Mesenchymal stem cell (in vitro differentiated cells and primary cell): ENCODE measurements at regions not wholly inside any gene's neighbourhood (a gene's known extent, or its start where the extent isn't known, plus 50 kb on each side); places are given as distances from the start of the nearest gene placed in this dataset.
"Not testable (repeated sequence)": the region's sequence is repeated elsewhere in the genome, so short reads cannot be mapped to it uniquely, and the experiment has no call there.

Experiments used
- DNase-seq: peaks from one replicate; pipeline ENCODE4 v3.0.0-alpha.2; 2013
- H2AFZ ChIP-seq: one replicate; pipeline ENCODE4 v1.6.1; 2013; ENCODE audit warnings: low read depth, mild to moderate bottlenecking, control low read depth, inconsistent platforms, low read length, moderate library complexity
- H2AK5ac ChIP-seq: 2 replicates; pipeline ENCODE4 v1.6.1; 2013; ENCODE audit warnings: low read length, moderate library complexity, mild to moderate bottlenecking, inconsistent platforms; ENCODE audit not compliant: severe bottlenecking
- H2BK120ac ChIP-seq: one replicate; pipeline ENCODE4 v1.6.1; 2013; ENCODE audit warnings: low read depth, mild to moderate bottlenecking, inconsistent platforms, low read length, moderate library complexity
- H2BK12ac ChIP-seq, 2 experiments: one replicate each; pipeline ENCODE4 v1.6.1; 2013; ENCODE audit warnings: inconsistent platforms in 2 of 2, low read length in 2 of 2, mild to moderate bottlenecking in 2 of 2, moderate library complexity in 2 of 2, control low read depth in 1 of 2
- H2BK15ac ChIP-seq: one replicate; pipeline ENCODE4 v1.6.1; 2013; ENCODE audit warnings: mild to moderate bottlenecking, low read depth, inconsistent platforms; ENCODE audit not compliant: poor library complexity, severe bottlenecking
- H2BK5ac ChIP-seq: 2 replicates; pipeline ENCODE4 v1.6.1; 2013; ENCODE audit warnings: low read depth, mild to moderate bottlenecking, low read length, control low read depth, inconsistent platforms; ENCODE audit not compliant: poor library complexity, severe bottlenecking
- H3K14ac ChIP-seq, 2 experiments: one replicate each; pipeline ENCODE4 v1.6.1; 2013; ENCODE audit warnings: inconsistent platforms in 2 of 2, low read length in 2 of 2, control low read depth in 1 of 2, mild to moderate bottlenecking in 1 of 2, moderate library complexity in 1 of 2
- H3K18ac ChIP-seq, 2 experiments: one replicate each; pipeline ENCODE4 v1.6.1; 2013; ENCODE audit warnings: inconsistent platforms in 2 of 2, low read length in 2 of 2, control low read depth in 1 of 2, low read depth in 1 of 2, mild to moderate bottlenecking in 1 of 2
- H3K23ac ChIP-seq, 2 experiments: one replicate each; pipeline ENCODE4 v1.6.1; 2013; ENCODE audit warnings: inconsistent platforms in 2 of 2, low read length in 2 of 2, mild to moderate bottlenecking in 2 of 2, moderate library complexity in 2 of 2, control low read depth in 1 of 2
- H3K27ac ChIP-seq: 2 replicates; pipeline ENCODE4 v1.5.1; 2013; ENCODE audit warnings: mild to moderate bottlenecking, moderate library complexity, low read length, control low read depth, inconsistent platforms; ENCODE audit not compliant: poor library complexity, severe bottlenecking
- H3K27me3 ChIP-seq, 2 experiments: 2 replicates each; pipeline versions ENCODE4 v1.6.1 to v1.7.0; 2013; ENCODE audit warnings: low read length in 2 of 2, mild to moderate bottlenecking in 2 of 2, moderate library complexity in 2 of 2, control low read depth in 1 of 2, inconsistent platforms in 1 of 2; ENCODE audit not compliant: control insufficient read depth in 1 of 2, insufficient read depth in 1 of 2
- H3K36me3 ChIP-seq, 2 experiments: 2 replicates each; pipeline versions ENCODE4 v1.6.1 to v1.7.0; 2013; ENCODE audit warnings: low read length in 2 of 2, control low read depth in 1 of 2, inconsistent platforms in 1 of 2, low read depth in 1 of 2, mild to moderate bottlenecking in 1 of 2; ENCODE audit not compliant: insufficient read depth in 2 of 2, control insufficient read depth in 1 of 2
- H3K4ac ChIP-seq, 2 experiments: one replicate each; pipeline ENCODE4 v1.6.1; 2013; ENCODE audit warnings: inconsistent platforms in 2 of 2, low read length in 2 of 2, mild to moderate bottlenecking in 2 of 2, moderate library complexity in 2 of 2, control low read depth in 1 of 2, low read depth in 1 of 2
- H3K4me1 ChIP-seq: 2 replicates; pipeline ENCODE4 v1.6.1; 2013; ENCODE audit warnings: low read depth, low read length, control low read depth; ENCODE audit not compliant: control insufficient read depth, insufficient read depth
- H3K4me2 ChIP-seq: 2 replicates; pipeline ENCODE4 v1.6.1; 2013; ENCODE audit warnings: low read length, mild to moderate bottlenecking, inconsistent platforms; ENCODE audit not compliant: poor library complexity, severe bottlenecking
- H3K4me3 ChIP-seq, 2 experiments: 2 replicates each; pipeline versions ENCODE4 v1.5.1 to v1.7.0; 2013; ENCODE audit warnings: low read length in 2 of 2, mild to moderate bottlenecking in 2 of 2, control low read depth in 1 of 2, low read depth in 1 of 2; ENCODE audit not compliant: insufficient read depth in 1 of 2
- H3K79me1 ChIP-seq: replicated peaks from 2 replicates; pipeline ENCODE4 v1.6.1; 2013; ENCODE audit warnings: mild to moderate bottlenecking, control low read depth, low read length, inconsistent platforms; ENCODE audit not compliant: poor library complexity, severe bottlenecking
- H3K9ac ChIP-seq: 2 replicates; pipeline ENCODE4 v1.7.0; 2013; ENCODE audit warnings: mild to moderate bottlenecking, low read length, moderate library complexity
- H3K9me3 ChIP-seq: 2 replicates; pipeline ENCODE4 v1.7.0; 2013; ENCODE audit warnings: mild to moderate bottlenecking, low read length; ENCODE audit not compliant: control insufficient read depth
- H4K8ac ChIP-seq: one replicate; pipeline ENCODE4 v1.6.1; 2013; ENCODE audit warnings: inconsistent platforms, mild to moderate bottlenecking, low read length, moderate library complexity
- H4K91ac ChIP-seq: one replicate; pipeline ENCODE4 v1.6.1; 2013; ENCODE audit warnings: mild to moderate bottlenecking, low read length, inconsistent platforms
- WGBS: methylation state at CpG from one replicate; pipeline ENCODE4 v1.1.7; 2013; ENCODE audit warnings: mixed read lengths; 5-methylcytosine and 5-hydroxymethylcytosine counted together

DNA sequence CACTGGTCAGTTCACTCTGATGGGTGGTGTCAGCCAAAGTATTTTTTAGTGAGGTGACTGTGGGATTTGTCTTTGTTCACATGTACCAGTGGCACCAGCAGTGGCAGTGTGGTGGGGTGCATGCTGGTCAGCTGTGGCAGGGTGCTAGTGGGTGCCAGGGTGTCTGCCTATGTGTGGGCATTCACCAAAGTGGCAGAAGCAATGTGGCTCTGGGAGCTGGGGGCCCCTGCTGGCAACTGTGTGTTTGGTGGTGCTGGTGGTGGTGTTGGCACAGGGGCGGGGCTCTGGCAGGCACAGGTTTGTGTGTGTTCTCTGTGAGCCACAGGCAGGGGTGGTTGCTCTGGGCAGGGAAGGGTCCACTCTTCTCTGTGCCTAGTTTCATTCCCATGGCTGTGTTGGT lies 161.5 kb downstream of the CENPF start:
- peak overlapping the region; percentile 29 for H4K8ac ChIP-seq
- no peak overlapping the region for H3K27ac ChIP-seq
- no peaks in the 10 kb centered on the region for H3K36me3 ChIP-seq
- no peak overlapping the region for H2BK5ac ChIP-seq
- no peak overlapping the region for H3K9ac ChIP-seq
- DNase-seq = no peak
- H4K91ac ChIP-seq = no peak overlapping the region
- no peak overlapping the region for H2AFZ ChIP-seq
- H3K27me3 ChIP-seq = no peaks in the 10 kb centered on the region
- H3K23ac ChIP-seq = no peak overlapping the region
- H2BK15ac ChIP-seq = no peak overlapping the region
- WGBS = 53% methylated on average over 1 of the region's 1 CpG
- H3K9me3 ChIP-seq = peaks cover 44% of the 10 kb centered on the region
- no peaks in the 10 kb centered on the region for H3K79me1 ChIP-seq
- no peak overlapping the region for H2BK120ac ChIP-seq
- no peak overlapping the region for H3K4ac ChIP-seq
- H3K4me2 ChIP-seq = no peak overlapping the region
- H3K18ac ChIP-seq = no peak overlapping the region
- H3K4me1 ChIP-seq = no peaks in the 10 kb centered on the region
- H2BK12ac ChIP-seq = no peak overlapping the region
- peak overlapping the region in 1 of 2 experiments; percentile 14 for H3K14ac ChIP-seq
- no peak overlapping the region for H3K4me3 ChIP-seq
- H2AK5ac ChIP-seq = no peak overlapping the region

DNA sequence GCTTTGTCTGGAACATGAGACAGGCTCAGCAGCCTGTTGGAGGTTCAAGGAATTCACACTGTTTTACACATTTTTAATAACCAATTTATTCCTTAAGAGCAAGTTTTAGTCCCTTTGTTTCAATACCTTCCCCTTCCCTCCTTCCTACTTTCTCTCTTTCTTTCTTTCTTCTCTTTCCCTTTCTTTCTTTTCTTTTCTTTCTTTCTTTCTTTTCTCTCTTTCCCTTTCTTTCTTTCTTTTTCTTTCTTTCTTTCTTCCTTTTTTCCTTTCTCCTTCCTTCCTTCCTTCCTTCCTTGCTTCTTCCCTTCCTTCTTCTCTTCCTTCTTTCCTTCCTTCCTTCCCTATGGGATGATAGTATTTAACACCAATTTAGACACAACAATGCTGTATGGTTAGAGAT lies 164.2 kb downstream of the CENPF start:
- Histone ChIP-seq H2BK5ac (no peak overlapping the region), H3K79me1 (no peaks in the 10 kb centered on the region), H3K4me3 (no peak overlapping the region), H4K91ac (no peak overlapping the region), H3K9ac (no peak overlapping the region), H3K4me1 (no peaks in the 10 kb centered on the region), H2BK12ac (no peak overlapping the region), H3K4ac (no peak overlapping the region), H2AFZ (no peak overlapping the region), H3K14ac (no peak overlapping the region), H4K8ac (no peak overlapping the region), H3K36me3 (no peaks in the 10 kb centered on the region), H3K27me3 (no peaks in the 10 kb centered on the region), H3K9me3 (peaks cover 19% of the 10 kb centered on the region), H3K4me2 (no peak overlapping the region), H3K23ac (no peak overlapping the region), H2BK120ac (no peak overlapping the region), H2AK5ac (no peak overlapping the region), H3K27ac (no peak overlapping the region), H3K18ac (no peak overlapping the region), H2BK15ac (no peak overlapping the region)
- DNase-seq = no peak

DNA sequence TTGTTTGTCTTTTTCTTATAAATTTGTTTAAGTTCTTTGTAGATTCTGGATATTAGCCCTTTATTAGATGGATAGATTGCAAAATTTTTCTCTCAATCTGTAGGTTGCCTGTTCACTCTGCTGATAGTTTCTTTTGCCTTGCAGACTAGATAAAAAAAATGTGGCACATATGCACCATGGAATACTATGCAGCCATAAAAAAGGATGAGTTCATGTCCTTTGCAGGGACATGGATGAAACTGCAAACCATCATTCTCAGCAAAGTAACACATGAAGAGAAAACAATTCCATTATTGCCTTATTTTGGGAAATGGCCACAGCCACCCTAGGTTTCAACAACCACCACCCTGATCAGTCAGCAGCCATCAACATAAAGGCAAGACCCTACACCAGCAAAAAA lies 166.7 kb downstream of the CENPF start:
- not testable (repeated sequence) for H3K18ac ChIP-seq, H2BK120ac ChIP-seq, H2AK5ac ChIP-seq, H2BK5ac ChIP-seq, H3K79me1 ChIP-seq, H2BK15ac ChIP-seq, H4K8ac ChIP-seq, H3K14ac ChIP-seq, H3K4ac ChIP-seq, H3K23ac ChIP-seq, H3K9ac ChIP-seq, H3K9me3 ChIP-seq, H4K91ac ChIP-seq, DNase-seq, H2BK12ac ChIP-seq, H3K4me1 ChIP-seq, H2AFZ ChIP-seq, H3K36me3 ChIP-seq, H3K27me3 ChIP-seq, H3K4me3 ChIP-seq, H3K27ac ChIP-seq, H3K4me2 ChIP-seq

DNA sequence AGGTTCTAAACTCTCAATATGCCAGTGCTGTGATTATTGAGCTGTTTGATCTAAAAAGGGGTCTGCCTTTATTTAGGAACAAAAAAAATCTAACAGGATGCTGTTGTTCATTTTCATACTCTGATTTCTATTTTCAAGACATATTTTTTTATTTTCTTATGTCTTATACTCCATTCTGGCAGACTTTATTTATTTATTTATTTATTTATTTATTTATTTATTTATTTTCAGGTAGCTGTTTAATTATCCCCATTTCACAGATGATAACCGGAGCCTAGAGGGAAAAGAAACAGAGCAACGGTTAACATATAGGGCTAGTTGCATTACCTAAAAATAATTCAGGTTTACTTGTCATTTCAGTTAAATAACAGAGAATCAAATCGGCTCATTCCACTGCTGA lies 174.4 kb downstream of the CENPF start:
- Histone ChIP-seq H2AK5ac (no peak overlapping the region), H4K8ac (no peak overlapping the region), H3K23ac (no peak overlapping the region), H3K4me3 (no peak overlapping the region), H3K27ac (no peak overlapping the region), H2BK15ac (no peak overlapping the region), H3K36me3 (no peaks in the 10 kb centered on the region), H3K9ac (no peak overlapping the region), H3K4me2 (no peak overlapping the region), H3K27me3 (no peaks in the 10 kb centered on the region), H3K4me1 (no peaks in the 10 kb centered on the region), H3K18ac (no peak overlapping the region), H3K9me3 (no peaks in the 10 kb centered on the region), H2BK120ac (no peak overlapping the region), H2AFZ (no peak overlapping the region), H3K4ac (no peak overlapping the region), H3K79me1 (no peaks in the 10 kb centered on the region), H2BK12ac (no peak overlapping the region), H4K91ac (no peak overlapping the region), H2BK5ac (no peak overlapping the region), H3K14ac (no peak overlapping the region)
- WGBS = 100% methylated on average over 2 of the region's 3 CpGs
- no peak for DNase-seq
